Bone marrow (tissue), 2 donors: ENCODE measurements at regions not wholly inside any gene's neighbourhood (a gene's known extent, or its start where the extent isn't known, plus 50 kb on each side); places are given as distances from the start of the nearest gene placed in this dataset.
A peak's percentile ranks its signal among the peaks of the same experiment; 100 is the strongest.

ENCODE experiments used
- DNase-seq, 2 donors: peaks; one replicate each; lab custom pipeline; 2025; lab: John Stamatoyannopoulos, UW

DNA sequence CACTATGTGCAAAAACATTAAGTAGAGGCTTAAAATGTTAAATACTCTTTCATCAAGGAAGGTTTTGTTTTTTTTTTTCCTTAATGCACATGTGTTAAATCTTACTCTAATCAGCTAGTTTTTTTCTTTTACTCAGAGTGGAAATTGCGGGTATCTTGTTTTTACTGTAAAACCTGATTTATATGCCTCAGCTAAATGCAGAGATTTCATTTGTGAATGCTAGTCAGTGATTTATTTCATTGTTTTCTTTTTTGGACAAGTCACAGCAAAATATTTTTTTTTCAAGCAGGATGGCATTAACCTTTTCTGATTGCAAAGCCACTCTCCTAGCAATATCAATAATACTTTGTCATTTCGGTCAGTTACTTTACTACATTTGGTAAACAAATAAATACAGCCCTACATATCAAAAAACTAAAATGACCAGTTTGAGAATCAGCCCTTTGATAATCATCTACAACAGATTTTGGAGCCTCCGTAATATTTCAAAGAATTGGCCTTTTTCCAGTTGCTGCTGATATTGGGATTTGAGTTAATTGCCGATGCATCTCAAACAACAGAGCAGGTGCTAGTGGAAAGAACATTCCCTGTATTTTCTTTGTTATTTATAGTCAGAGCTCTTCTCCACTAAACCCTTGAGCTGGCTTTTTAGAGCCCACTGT is 579.2 kb upstream of the ZNF608 start:
- DNase-seq = no peak

- DNase-seq = no peak
Measured at GRCh38 chr5:125326150-125326510, 579.7 kb upstream of the ZNF608 start.

- DNase-seq = no peak
Measured at GRCh38 chr5:125327676-125328075, 581.2 kb upstream of the ZNF608 start.

- peak in 1 of 2 donors; percentile 38 for DNase-seq
Measured at GRCh38 chr5:125331987-125332598, 585.7 kb upstream of the ZNF608 start.

DNA sequence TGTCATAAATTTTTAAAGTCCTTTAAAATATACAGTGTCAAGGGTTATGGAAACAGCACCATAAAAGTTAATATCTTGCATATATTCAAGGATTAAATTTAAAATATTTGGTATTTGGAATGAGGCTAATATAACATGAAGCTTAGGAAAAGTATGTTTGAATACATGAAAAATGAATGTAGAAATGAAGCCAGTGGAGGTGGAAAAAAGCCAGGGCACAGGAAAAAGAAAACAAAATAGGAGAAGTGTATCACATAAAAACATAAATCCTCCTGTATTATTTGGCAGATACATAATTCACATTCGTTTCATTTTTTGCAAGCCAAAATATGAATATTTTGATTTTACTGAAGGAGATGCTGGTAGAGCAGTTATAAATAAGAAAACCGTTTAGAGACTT is 587.0 kb upstream of the ZNF608 start:
- no peak for DNase-seq

DNA sequence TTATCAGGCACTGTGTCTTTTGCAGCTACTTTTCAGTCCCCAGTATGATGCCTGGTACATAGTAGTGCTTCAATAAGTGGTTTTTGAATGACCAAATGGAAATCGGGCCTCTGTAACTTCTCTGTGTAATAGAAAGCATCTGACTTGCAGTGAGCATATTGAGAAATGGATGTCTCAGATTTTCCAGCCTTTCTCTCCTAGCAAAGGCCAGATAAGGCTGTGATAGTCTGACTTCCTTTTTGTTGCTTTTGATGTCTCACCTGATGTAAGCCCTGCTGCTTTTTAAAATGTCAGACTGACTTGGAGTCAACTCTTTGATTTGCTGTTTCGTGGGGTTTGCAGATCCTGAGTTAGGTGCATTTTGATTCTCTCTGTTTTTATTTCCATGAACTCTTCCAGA is 590.0 kb upstream of the ZNF608 start:
- no peak for DNase-seq

GRCh38 chr5:125337294-125337693 is 590.9 kb upstream of the ZNF608 start:
- no peak for DNase-seq

DNA sequence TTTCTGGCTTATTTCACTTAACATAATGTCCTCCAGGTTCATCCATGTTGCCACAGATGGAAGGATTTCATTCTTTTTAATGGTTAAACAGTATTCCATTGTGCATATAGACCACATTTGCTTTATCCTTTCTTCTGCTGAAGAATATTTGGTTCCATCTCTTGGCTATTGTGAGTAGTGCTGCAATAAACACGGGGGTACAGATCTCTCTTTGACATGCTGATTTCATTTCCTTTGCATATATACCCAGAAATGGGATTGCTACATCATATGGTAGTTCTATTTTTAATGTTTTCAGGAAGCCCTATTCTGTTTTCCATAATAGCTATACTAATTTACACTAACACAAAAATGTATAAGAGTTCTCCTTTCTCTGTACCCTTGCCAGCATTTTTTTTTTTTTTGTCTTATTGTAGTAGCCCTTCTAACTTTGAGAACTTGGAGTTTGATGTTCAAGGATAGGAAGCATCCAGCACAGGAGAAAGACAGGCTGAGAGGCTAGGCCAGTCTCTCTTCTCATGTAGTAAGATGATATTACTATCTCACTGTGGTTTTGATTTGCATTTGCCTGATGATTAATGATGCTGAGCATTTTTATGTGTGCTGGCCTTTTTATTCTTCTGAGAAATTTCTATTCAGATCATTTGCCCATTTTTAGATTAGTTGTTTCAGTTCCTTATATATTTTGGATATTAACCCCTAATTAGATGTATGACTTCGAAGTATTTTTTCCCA is 592.2 kb upstream of the ZNF608 start:
- DNase-seq = peak in 1 of 2 donors; percentile 6

- no peak for DNase-seq
Measured at GRCh38 chr5:125341436-125341835, 595.0 kb upstream of the ZNF608 start.

GRCh38 chr5:125343015-125343414 is 596.6 kb upstream of the ZNF608 start:
- no peak for DNase-seq

DNA sequence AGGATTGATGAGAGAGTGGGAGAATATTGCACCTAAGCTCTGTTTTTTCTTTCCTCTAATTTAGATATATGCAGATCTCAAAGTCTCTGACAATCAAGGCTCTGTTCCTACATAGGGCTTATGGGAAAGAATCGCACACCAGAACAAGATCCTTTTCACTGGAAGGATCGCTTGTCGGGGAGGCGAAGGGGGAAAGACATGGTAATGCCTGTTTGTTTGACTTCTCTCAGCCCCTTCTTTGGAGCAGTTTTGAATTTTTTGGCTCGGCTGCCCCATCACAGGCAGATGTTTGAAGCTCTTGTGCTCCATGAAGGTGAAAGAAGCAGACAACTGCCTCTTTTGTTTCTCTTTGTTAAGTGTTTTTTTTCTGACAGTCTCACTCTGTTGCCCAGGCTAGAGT is 599.9 kb upstream of the ZNF608 start:
- no peak for DNase-seq

- no peak for DNase-seq
Measured at GRCh38 chr5:125348221-125348692, 601.8 kb upstream of the ZNF608 start.

DNA sequence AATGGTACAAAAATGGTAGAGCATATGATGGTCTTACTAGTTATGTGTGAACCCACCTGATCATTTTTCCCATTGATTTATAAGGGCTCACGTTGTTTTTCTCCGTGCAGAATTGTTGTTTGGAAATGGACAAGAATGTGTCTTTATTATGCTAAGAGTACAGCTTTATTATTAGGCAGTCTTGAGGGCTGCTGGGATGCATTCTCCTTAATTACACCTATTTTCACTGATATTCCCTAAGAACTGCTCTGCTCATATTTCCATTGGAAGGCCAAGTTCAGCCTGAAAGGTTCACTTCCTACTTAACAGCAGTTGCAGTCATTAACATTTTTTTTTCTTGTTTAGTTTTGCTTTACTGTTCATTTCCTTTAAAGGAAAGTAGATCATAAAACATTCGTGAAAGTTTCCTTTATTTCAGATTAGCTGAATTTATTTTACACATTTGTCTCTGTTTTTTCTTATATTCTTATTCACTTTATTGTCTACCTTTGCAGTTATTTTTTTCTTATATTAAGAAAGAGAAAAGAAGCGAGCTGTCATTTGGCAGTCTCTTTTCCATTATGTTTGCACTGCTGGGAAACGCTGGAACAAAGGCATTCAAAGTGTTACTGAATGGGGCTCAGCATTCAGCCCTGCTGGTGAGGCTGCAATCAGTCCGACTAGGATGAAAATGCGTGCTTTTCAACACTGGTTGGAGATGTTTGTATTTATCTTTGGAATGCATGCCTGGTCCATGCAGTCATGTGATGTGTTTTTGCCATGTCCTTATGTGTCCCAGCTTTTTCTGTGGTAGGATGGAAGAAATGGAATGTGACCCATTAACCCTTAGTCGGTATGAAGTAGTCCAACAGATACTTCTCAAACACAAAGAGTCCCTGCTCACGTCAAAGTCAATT is 602.7 kb upstream of the ZNF608 start:
- no peak for DNase-seq

DNA sequence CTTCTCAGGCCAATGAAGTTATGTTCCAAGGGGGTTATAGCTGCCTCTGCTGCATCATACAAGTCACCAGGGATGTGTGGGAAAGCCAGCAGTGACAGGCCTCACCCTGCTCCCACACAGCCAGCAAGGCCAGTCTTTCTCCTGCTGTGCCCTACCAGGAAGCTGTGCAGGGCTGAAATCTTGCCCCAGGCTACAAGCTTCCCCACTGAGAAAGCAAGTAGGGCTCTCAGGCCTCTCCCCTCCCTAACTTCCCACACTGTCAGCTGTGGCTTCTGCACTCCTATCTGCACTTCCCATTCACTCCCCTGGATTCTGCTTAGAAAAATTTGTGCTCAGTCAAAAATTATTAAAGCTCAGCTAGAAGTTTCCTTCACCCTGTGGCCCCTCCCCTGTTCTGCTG is 611.2 kb upstream of the ZNF608 start:
- peak in 1 of 2 donors; percentile 11 for DNase-seq

GRCh38 chr5:125365747-125366146 is 619.3 kb upstream of the ZNF608 start:
- DNase-seq = no peak

GRCh38 chr5:125367702-125368101 is 621.3 kb upstream of the ZNF608 start:
- no peak for DNase-seq

DNA sequence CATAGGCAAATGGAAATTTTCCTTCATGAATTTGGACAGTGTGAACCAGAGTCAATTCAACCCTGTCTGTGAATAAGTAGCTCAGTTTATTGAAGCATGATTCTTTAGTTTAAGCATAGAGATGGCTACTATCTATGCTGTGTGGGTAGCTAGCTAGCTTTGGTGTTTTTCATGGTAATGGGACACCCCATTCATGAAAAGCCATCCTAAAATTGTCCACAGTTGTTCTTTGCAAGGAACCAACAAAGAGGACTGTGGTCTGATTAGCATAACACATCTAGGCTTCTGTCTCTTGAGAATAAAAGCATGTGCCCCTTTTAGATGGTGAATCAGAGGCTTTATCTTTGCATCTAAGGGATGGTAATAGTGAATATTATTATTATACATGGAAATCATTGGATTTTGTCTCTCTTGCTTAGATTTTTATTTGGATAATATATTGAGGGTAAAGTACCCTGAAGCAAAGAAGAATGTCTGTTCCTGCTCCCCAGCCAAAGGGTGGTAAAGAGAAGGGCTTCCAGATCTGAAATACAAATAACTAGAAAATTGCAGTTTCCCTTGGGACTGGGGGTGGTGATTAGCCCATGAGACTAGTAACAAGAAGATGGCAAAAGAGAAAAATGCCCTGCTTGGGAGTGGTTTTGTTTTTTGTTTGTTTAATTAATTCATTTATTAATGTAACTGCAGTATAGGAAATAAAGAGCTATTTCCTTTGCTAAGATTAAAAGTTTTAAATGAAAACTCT is 624.2 kb upstream of the ZNF608 start:
- DNase-seq = no peak

GRCh38 chr5:125372694-125373631 is 626.5 kb upstream of the ZNF608 start:
- DNase-seq = no peak

DNA sequence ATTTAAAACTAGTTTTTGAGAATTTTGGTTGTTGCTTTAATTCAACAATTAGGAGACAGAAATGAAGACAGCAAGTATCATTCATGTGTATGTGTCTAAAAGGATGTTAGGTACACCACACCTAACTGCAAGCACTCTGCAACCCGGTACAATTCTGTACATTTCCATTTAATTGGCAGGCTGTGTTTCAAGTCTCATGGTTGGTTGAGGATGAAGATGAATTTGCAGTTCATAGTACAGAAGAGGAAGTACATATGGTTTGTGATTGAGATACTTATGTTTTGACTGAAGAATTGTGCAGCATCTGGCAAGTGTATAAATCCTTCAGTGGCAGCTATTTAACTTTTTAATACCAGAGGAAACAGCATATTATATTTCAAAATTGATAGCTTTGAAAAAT is 628.7 kb upstream of the ZNF608 start:
- peak in 1 of 2 donors; percentile 10 for DNase-seq

GRCh38 chr5:125376059-125376641 is 629.7 kb upstream of the ZNF608 start:
- DNase-seq = no peak
